K562 (cell line): ENCODE measurements at regions not wholly inside any gene's neighbourhood (a gene's known extent, or its start where the extent isn't known, plus 50 kb on each side); places are given as distances from the start of the nearest gene placed in this dataset.

ENCODE experiments used
- CBX1 ChIP-seq: sonication (generic); IDR thresholded peaks from 2 replicates; pipeline ENCODE4 v1.6.1; 2016; ENCODE audit warnings: antibody characterized with exemption, low read depth, mild to moderate bottlenecking
- CCNT2 ChIP-seq: IDR thresholded peaks from 2 replicates; pipeline ENCODE4 v1.6.1; 2011; ENCODE audit warnings: borderline replicate concordance, low read depth, mild to moderate bottlenecking, moderate library complexity, mixed read lengths, low read length; ENCODE audit not compliant: insufficient read length; ENCODE audit errors: extremely low read depth
- CHD2 ChIP-seq: IDR thresholded peaks from 2 replicates; pipeline ENCODE4 v1.6.1; 2011; ENCODE audit warnings: low read depth, low read length
- ETS2 ChIP-seq: IDR thresholded peaks from 2 replicates; pipeline ENCODE4 v1.6.1; 2016; ENCODE audit warnings: borderline replicate concordance, missing genetic modification characterization, mild to moderate bottlenecking, moderate library complexity, missing compliant biosample characterization; ENCODE audit not compliant: poor library complexity, severe bottlenecking
- FOXK2 ChIP-seq, 2 experiments: fragments of 450-650 bp; IDR thresholded peaks in 1 of 2; conservative IDR thresholded peaks in 1 of 2; 2 replicates each; pipeline ENCODE4 v1.6.1; 2016; ENCODE audit warnings: low read depth in 2 of 2, mild to moderate bottlenecking in 1 of 2
- GTF2E2 ChIP-seq: fragments of 200-800 bp; sonication (Bioruptor generic); IDR thresholded peaks from 2 replicates; pipeline ENCODE4 v1.6.1; 2016; ENCODE audit warnings: missing genetic modification characterization, missing compliant biosample characterization
- ID3 ChIP-seq, 2 experiments: fragments of 250-450 bp in 1 of 2; fragments of 450-650 bp in 1 of 2; sonication (Bioruptor Pico) in 1 of 2; IDR thresholded peaks; 2 replicates each; pipeline versions ENCODE4 v1.6.1 to v1.8.0; 2016 to 2021; ENCODE audit warnings: mild to moderate bottlenecking in 2 of 2, moderate library complexity in 2 of 2, missing compliant biosample characterization in 1 of 2, missing genetic modification characterization in 1 of 2
- NCOA6 ChIP-seq: fragments of 450-650 bp; IDR thresholded peaks from 2 replicates; pipeline ENCODE4 v1.6.1; 2017; ENCODE audit warnings: mild to moderate bottlenecking
- NONO ChIP-seq, 2 experiments: fragments of 200-400 bp in 1 of 2; fragments of 450-650 bp in 1 of 2; formaldehyde crosslinking in 1 of 2; IDR thresholded peaks; 2 replicates each; pipeline ENCODE4 v1.6.1; 2017; ENCODE audit warnings: low read depth in 2 of 2, mild to moderate bottlenecking in 2 of 2, moderate library complexity in 2 of 2, low read length in 1 of 2
- NR2C2 ChIP-seq, 2 experiments: fragments of 200-800 bp in 1 of 2; sonication (Bioruptor generic) in 1 of 2; sonication (generic) in 1 of 2; formaldehyde crosslinking in 1 of 2; IDR thresholded peaks; 2 replicates each; pipeline versions ENCODE4 v1.6.1 to v1.8.0; 2016 to 2022; ENCODE audit warnings: mild to moderate bottlenecking in 1 of 2, missing compliant biosample characterization in 1 of 2, missing genetic modification characterization in 1 of 2, missing genetic modification reagents in 1 of 2
- PHF21A ChIP-seq: fragments of 450-650 bp; IDR thresholded peaks from 2 replicates; pipeline ENCODE4 v1.6.1; 2017; ENCODE audit warnings: low read depth, borderline replicate concordance
- PRMT5 ChIP-seq: sonication (generic); formaldehyde crosslinking; IDR thresholded peaks from 2 replicates; pipeline ENCODE4 v1.5.0; 2020; ENCODE audit warnings: missing genetic modification reagents
- SP2 ChIP-seq: IDR thresholded peaks from 2 replicates; pipeline ENCODE4 v1.6.1; 2011; ENCODE audit warnings: mild to moderate bottlenecking, low read depth, low read length, moderate library complexity; ENCODE audit not compliant: poor library complexity, severe bottlenecking; ENCODE audit errors: extremely low read depth
- SRSF7 ChIP-seq: fragments of 200-400 bp; formaldehyde crosslinking; optimal IDR thresholded peaks from 2 replicates; pipeline ENCODE3; 2017; ENCODE audit warnings: mild to moderate bottlenecking, low read depth, low read length
- TAF15 ChIP-seq: fragments of 200-400 bp; formaldehyde crosslinking; IDR thresholded peaks from 2 replicates; pipeline ENCODE4 v1.6.1; 2017; ENCODE audit warnings: mild to moderate bottlenecking, low read depth, low read length, moderate library complexity
- TEAD1 ChIP-seq, 2 experiments: fragments of 450-650 bp in 1 of 2; sonication (generic) in 1 of 2; formaldehyde crosslinking; IDR thresholded peaks; 2 replicates each; pipeline versions ENCODE4 v1.4.0 to v1.8.0; 2020 to 2022; ENCODE audit warnings: mild to moderate bottlenecking in 2 of 2, missing genetic modification reagents in 1 of 2
- ZBTB34 ChIP-seq: fragments of 250-450 bp; sonication (Bioruptor Pico); IDR thresholded peaks from 2 replicates; pipeline ENCODE4 v1.8.0; 2021; ENCODE audit warnings: mild to moderate bottlenecking, moderate library complexity
- ZNF668 ChIP-seq: fragments of 250-450 bp; sonication (Bioruptor Pico); IDR thresholded peaks from 2 replicates; pipeline ENCODE4 v1.8.0; 2022; ENCODE audit warnings: mild to moderate bottlenecking, inconsistent platforms
- ZNF764 ChIP-seq: fragments of 250-450 bp; sonication (Bioruptor Pico); IDR thresholded peaks from 2 replicates; pipeline ENCODE4 v1.4.0; 2020; ENCODE audit warnings: low read depth, mild to moderate bottlenecking, moderate library complexity

- no peak for TF ChIP-seq SRSF7
- TF ChIP-seq ZNF668 (CRISPR knock-in tag), result 0 out of 2 replicates have a peak, but pooled peaks have one; percentile 20
- TF ChIP-seq ZBTB34 (CRISPR knock-in tag), result no peak
- TF ChIP-seq PHF21A, result peak; percentile 13; the same call in 1 of the 2 replicates
- no peak for TF ChIP-seq ID3 (CRISPR knock-in tag; IDR thresholded peaks at IDR 0.05)
- TF ChIP-seq ID3 (tag; IDR thresholded peaks at IDR 0.05), result peak; percentile 70; the same call in 1 of the 2 replicates
- peak; percentile 62; the same call in 1 of the 2 replicates for TF ChIP-seq GTF2E2 (tag)
- no peak; the same call in 1 of the 2 replicates for TF ChIP-seq CHD2
- no peak for TF ChIP-seq TAF15
- peak in 1 of 2 experiments; percentile 62; a peak in 1 of 4 replicates for TF ChIP-seq NONO (IDR thresholded peaks at IDR 0.05; ENCODE audit: low read depth in 2 of 2, low read length in 1 of 2)
- TF ChIP-seq PRMT5, result no peak
- TF ChIP-seq NCOA6, result peak; percentile 71; the same call in 1 of the 2 replicates
- peak in 1 of 2 experiments; percentile 32; a peak in 1 of 4 replicates for TF ChIP-seq FOXK2 (conservative IDR thresholded peaks at IDR 0.05 in 1 of 2, IDR thresholded peaks at IDR 0.05 in 1 of 2; ENCODE audit: low read depth in 2 of 2)
- no peak for TF ChIP-seq ZNF764 (CRISPR knock-in tag)
- TF ChIP-seq ETS2 (tag), result no peak
- TF ChIP-seq SP2, result no peak
- no peak for TF ChIP-seq CCNT2
- no peak for TF ChIP-seq CBX1
- no peak for TF ChIP-seq NR2C2 (CRISPR knock-in tag; IDR thresholded peaks at IDR 0.05)
- TF ChIP-seq NR2C2 (tag; IDR thresholded peaks at IDR 0.05), result peak; percentile 14; the same call in 1 of the 2 replicates
- TF ChIP-seq TEAD1 (CRISPR knock-in tag; IDR thresholded peaks at IDR 0.05), result peak; percentile 91 to 94
These were observed 57.3 kb upstream of the CCDC71L start (continued) for GRCh38 chr7:106717955-106718871.
